Mucosa of descending colon (tissue), 3 donors: ENCODE measurements at regions not wholly inside any gene's neighbourhood (a gene's known extent, or its start where the extent isn't known, plus 50 kb on each side); places are given as distances from the start of the nearest gene placed in this dataset.

Experiments
- ATAC-seq: fragments of 200-7000 bp; cut with Tn5 transposase; one replicate; pipeline ENCODE4 v1.9.1; 2020; ENCODE audit warnings: mild to moderate bottlenecking, moderate library complexity
- DNase-seq, 3 donors: peaks; one replicate each; pipeline ENCODE4 v3.0.0-alpha.2; 2020
- H3K36me3 ChIP-seq: fragments of 200-600 bp; one replicate; pipeline ENCODE4 v1.8.0; 2021; ENCODE audit warnings: low read depth, mild to moderate bottlenecking
- H3K4me1 ChIP-seq: fragments of 200-600 bp; one replicate; pipeline ENCODE4 v1.8.0; 2021; ENCODE audit warnings: low read depth, mild to moderate bottlenecking
- H3K4me3 ChIP-seq: fragments of 200-600 bp; one replicate; pipeline ENCODE4 v1.8.0; 2021; ENCODE audit warnings: mild to moderate bottlenecking
- H3K9me3 ChIP-seq: fragments of 200-600 bp; one replicate; pipeline ENCODE4 v1.8.0; 2021; ENCODE audit warnings: mild to moderate bottlenecking
- intact Hi-C, 2 donors: fragments of 100-400 bp; cut with DNase I in 1 of 2; cut with micrococcal nuclease in 1 of 2; formaldehyde crosslinking; loops; one replicate each; pipeline versions ENCODE4 v1.11.0 to v1.11.1; 2022; cut with DNase I, micrococcal nuclease
- TF ChIP-seq, protein P1 (sequence below): fragments of 200-600 bp; IDR thresholded peaks from one replicate; pipeline ENCODE4 v1.8.0; 2022; ENCODE audit warnings: antibody characterized with exemption, mild to moderate bottlenecking
- donor health status: DM: no; HTN: no; CAD: no; lungs with moderate emphysema.
- donor health status: DM: no; HTN: no; CAD: no.
- donor health status: DM: no; HTN: yes; CAD: no.

DNA sequence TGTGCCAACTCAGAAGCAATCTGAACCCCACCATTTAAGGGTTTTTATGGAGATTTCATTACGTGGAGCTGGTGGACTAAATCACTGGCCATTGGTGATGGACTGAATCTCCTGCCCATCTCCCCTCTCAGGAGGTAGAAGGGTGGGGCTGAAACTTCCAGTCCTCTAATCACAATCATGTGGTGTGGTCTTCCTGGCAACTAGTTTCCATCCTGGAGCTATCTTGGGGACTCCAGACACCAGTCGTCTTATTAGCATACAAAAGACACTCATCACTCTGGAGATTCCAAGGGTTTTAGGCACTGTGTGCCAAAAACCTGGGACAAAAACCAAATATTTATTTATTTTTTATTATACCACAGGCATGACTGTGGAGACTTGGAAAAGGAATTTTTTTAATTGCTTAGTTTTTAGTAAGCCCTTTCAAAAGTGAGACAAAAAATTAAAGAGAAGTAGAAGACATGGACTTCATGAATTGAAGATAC lies 203.6 kb downstream of the WNT5A start:
- H3K4me3 ChIP-seq, result no peak overlapping the region
- H3K36me3 ChIP-seq, result no peaks in the 10 kb centered on the region
- no peaks in the 10 kb centered on the region for H3K4me1 ChIP-seq
- DNase-seq (no peak), ATAC-seq (no peak)
- H3K9me3 ChIP-seq, result no peaks in the 10 kb centered on the region
- intact Hi-C loops, result no loop called here
- TF ChIP-seq, protein P1, sequence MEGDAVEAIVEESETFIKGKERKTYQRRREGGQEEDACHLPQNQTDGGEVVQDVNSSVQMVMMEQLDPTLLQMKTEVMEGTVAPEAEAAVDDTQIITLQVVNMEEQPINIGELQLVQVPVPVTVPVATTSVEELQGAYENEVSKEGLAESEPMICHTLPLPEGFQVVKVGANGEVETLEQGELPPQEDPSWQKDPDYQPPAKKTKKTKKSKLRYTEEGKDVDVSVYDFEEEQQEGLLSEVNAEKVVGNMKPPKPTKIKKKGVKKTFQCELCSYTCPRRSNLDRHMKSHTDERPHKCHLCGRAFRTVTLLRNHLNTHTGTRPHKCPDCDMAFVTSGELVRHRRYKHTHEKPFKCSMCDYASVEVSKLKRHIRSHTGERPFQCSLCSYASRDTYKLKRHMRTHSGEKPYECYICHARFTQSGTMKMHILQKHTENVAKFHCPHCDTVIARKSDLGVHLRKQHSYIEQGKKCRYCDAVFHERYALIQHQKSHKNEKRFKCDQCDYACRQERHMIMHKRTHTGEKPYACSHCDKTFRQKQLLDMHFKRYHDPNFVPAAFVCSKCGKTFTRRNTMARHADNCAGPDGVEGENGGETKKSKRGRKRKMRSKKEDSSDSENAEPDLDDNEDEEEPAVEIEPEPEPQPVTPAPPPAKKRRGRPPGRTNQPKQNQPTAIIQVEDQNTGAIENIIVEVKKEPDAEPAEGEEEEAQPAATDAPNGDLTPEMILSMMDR, result no peak

DNA sequence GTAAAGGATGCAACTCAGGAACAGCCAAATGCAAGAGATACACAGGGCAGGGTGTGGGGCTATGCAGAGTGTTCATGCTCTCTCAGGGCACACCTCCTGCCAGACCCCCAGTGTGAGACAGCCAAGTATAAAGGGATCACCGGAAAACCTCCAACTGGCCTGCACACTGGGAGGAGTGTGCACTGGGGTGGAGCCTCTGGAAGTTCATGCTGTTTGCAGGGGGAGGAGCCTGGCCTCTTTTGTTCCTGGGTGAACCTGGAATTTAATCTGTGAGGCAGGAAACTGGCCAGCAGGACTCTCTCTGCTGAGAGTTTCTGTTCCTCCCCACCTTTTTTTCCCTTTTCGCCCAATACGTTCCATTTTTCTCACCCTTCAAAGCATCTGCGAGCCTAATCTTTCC lies 204.1 kb downstream of the WNT5A start:
- Histone ChIP-seq H3K9me3 (no peaks in the 10 kb centered on the region), H3K4me1 (no peaks in the 10 kb centered on the region), H3K4me3 (no peak overlapping the region), H3K36me3 (no peaks in the 10 kb centered on the region)
- DNase-seq (no peak), ATAC-seq (no peak)
- intact Hi-C loops, result no loop called here
- TF ChIP-seq, protein P1, result no peak

GRCh38 chr3:55272031-55272645 lies 215.0 kb downstream of the WNT5A start:
- Histone ChIP-seq H3K36me3 (no peaks in the 10 kb centered on the region), H3K9me3 (no peaks in the 10 kb centered on the region), H3K4me3 (no peak overlapping the region), H3K4me1 (no peaks in the 10 kb centered on the region)
- DNase-seq (no peak), ATAC-seq (no peak)
- TF ChIP-seq, protein P1, result no peak
- intact Hi-C loops, result no loop called here

DNA sequence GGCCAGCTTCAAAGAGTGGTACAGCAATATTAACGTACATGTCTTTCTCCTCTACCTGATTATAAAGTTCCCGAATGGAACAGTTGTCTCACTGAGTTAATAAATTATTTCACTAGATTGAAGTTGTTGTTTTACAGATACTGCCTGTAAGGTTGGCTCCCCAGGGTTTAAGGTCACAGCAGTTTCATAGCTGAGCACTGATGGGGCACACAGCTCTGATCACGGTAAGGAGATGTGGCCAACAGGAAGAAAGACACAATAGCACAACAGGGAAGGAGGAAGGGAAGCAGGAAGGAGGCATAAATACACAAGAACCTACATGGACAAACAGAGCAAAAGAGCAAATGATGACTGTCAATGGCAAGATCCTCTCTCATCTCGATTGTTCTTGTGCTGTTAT lies 215.6 kb downstream of the WNT5A start:
- no peaks in the 10 kb centered on the region for H3K4me1 ChIP-seq
- ATAC-seq, result no peak
- DNase-seq, result no peak
- TF ChIP-seq, protein P1, result no peak
- no peaks in the 10 kb centered on the region for H3K36me3 ChIP-seq
- intact Hi-C loops, result no loop called here
- H3K9me3 ChIP-seq, result no peaks in the 10 kb centered on the region
- H3K4me3 ChIP-seq, result no peak overlapping the region

DNA sequence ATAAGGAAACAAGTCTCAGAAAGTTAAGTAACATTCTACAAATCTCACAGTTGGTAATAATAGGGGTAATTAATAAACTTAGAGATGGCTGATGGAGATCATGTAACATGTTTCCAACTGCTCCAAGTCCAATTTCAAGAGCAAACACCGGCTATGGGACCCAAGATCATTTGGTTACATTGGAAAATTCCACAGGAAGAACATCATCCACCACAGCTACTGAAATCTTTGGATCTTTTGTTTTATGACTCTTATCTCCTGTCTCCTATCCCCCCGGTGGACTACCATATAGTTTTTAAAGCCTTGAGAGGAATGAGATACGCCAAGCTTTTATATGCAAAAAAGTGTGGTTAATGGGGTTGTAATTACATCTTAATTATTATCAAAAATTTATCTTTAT lies 216.1 kb downstream of the WNT5A start:
- TF ChIP-seq, protein P1, result no peak
- Histone ChIP-seq H3K36me3 (no peaks in the 10 kb centered on the region), H3K4me1 (no peaks in the 10 kb centered on the region), H3K4me3 (no peak overlapping the region), H3K9me3 (no peaks in the 10 kb centered on the region)
- DNase-seq (no peak), ATAC-seq (no peak)
- intact Hi-C loops, result no loop called here

- ATAC-seq, result no peak
These were observed 217.5 kb downstream of the WNT5A start for GRCh38 chr3:55269636-55270035.

More at GRCh38 chr3:55269636-55270035, 217.5 kb downstream of the WNT5A start:
- no peak for DNase-seq
- no peaks in the 10 kb centered on the region for H3K9me3 ChIP-seq
- H3K4me3 ChIP-seq, result no peak overlapping the region
- intact Hi-C loops, result no loop called here
- no peaks in the 10 kb centered on the region for H3K36me3 ChIP-seq
- H3K4me1 ChIP-seq, result no peaks in the 10 kb centered on the region
- TF ChIP-seq, protein P1, result no peak
